Erythroblast (primary cell): ENCODE measurements at regions not wholly inside any gene's neighbourhood (a gene's known extent, or its start where the extent isn't known, plus 50 kb on each side); places are given as distances from the start of the nearest gene placed in this dataset.

Experiments used
- GATA1 ChIP-seq: IDR thresholded peaks from 2 replicates; pipeline ENCODE4 v1.6.1; 2011; ENCODE audit warnings: low read depth, mild to moderate bottlenecking, control low read depth, low read length, moderate library complexity
- POLR2A ChIP-seq: IDR thresholded peaks from 2 replicates; pipeline ENCODE4 v1.6.1; 2011; ENCODE audit warnings: mild to moderate bottlenecking, low read length

GRCh38 chr15:56813995-56814394, 80.7 kb upstream of the ZNF280D start:
- TF ChIP-seq POLR2A (no peak), GATA1 (no peak)
